ENCODE measurements at regions not wholly inside any gene's neighbourhood (a gene's known extent, or its start where the extent isn't known, plus 50 kb on each side); places are given as distances from the start of the nearest gene placed in this dataset.

GRCh38 chr11:70760416-70761020 lies 362.2 kb downstream of the CTTN start:
- Histone ChIP-seq H3K27ac (no peak overlapping the region), H3K4me3 (no peak overlapping the region)

GRCh38 chr11:70761094-70761907 lies 363.0 kb downstream of the CTTN start:
- no peak overlapping the region for H3K27ac ChIP-seq
- H3K4me3 ChIP-seq, result no peak overlapping the region

GRCh38 chr11:70761908-70762337 lies 363.6 kb downstream of the CTTN start:
- no peak overlapping the region for H3K4me3 ChIP-seq

GRCh38 chr11:70762810-70763209 lies 364.5 kb downstream of the CTTN start:
- Histone ChIP-seq H3K4me3 (no peak overlapping the region), H3K27ac (no peak overlapping the region)

More at GRCh38 chr11:70761908-70762337, 363.6 kb downstream of the CTTN start:
- H3K27ac ChIP-seq, result no peak overlapping the region

- no peak overlapping the region for H3K4me3 ChIP-seq
- H3K27ac ChIP-seq, result no peak overlapping the region
Measured at GRCh38 chr11:70763606-70764005, 365.3 kb downstream of the CTTN start.

- H3K4me3 ChIP-seq, result no peak overlapping the region
- no peak overlapping the region for H3K27ac ChIP-seq
Measured at GRCh38 chr11:70764356-70764905, 366.1 kb downstream of the CTTN start.

- Histone ChIP-seq H3K27ac (no peak overlapping the region), H3K4me3 (no peak overlapping the region)
Measured at GRCh38 chr11:70766901-70767300, 368.6 kb downstream of the CTTN start.

- H3K27ac ChIP-seq, result no peak overlapping the region
- no peak overlapping the region for H3K4me3 ChIP-seq
Measured at GRCh38 chr11:70768346-70769095, 370.2 kb downstream of the CTTN start.

GRCh38 chr11:70769106-70769505 lies 370.8 kb downstream of the CTTN start:
- Histone ChIP-seq H3K4me3 (no peak overlapping the region), H3K27ac (no peak overlapping the region)

GRCh38 chr11:70769521-70769920 lies 371.2 kb downstream of the CTTN start:
- Histone ChIP-seq H3K4me3 (no peak overlapping the region), H3K27ac (no peak overlapping the region)

GRCh38 chr11:70771099-70771885 lies 373.0 kb downstream of the CTTN start:
- Histone ChIP-seq H3K27ac (no peak overlapping the region), H3K4me3 (no peak overlapping the region)

GRCh38 chr11:70772950-70773349 lies 374.6 kb downstream of the CTTN start:
- no peak overlapping the region for H3K27ac ChIP-seq
- H3K4me3 ChIP-seq, result no peak overlapping the region

GRCh38 chr11:70775386-70776075 lies 377.2 kb downstream of the CTTN start:
- no peak overlapping the region for H3K4me3 ChIP-seq
- no peak overlapping the region for H3K27ac ChIP-seq

- Histone ChIP-seq H3K27ac (no peak overlapping the region), H3K4me3 (no peak overlapping the region)
Measured at GRCh38 chr11:70776914-70777532, 378.7 kb downstream of the CTTN start.

GRCh38 chr11:70778883-70779282 lies 380.6 kb downstream of the CTTN start:
- Histone ChIP-seq H3K27ac (no peak overlapping the region), H3K4me3 (no peak overlapping the region)

GRCh38 chr11:70779433-70780245 lies 381.3 kb downstream of the CTTN start:
- no peak overlapping the region for H3K27ac ChIP-seq
- no peak overlapping the region for H3K4me3 ChIP-seq

- Histone ChIP-seq H3K4me3 (no peak overlapping the region), H3K27ac (no peak overlapping the region)
Measured at GRCh38 chr11:70780246-70780535, 381.9 kb downstream of the CTTN start.

GRCh38 chr11:70782401-70782913 lies 384.1 kb downstream of the CTTN start:
- Histone ChIP-seq H3K27ac (no peak overlapping the region), H3K4me3 (no peak overlapping the region)
